ENCODE measurements at regions not wholly inside any gene's neighbourhood (a gene's known extent, or its start where the extent isn't known, plus 50 kb on each side); places are given as distances from the start of the nearest gene placed in this dataset.
"Not testable (repeated sequence)": the region's sequence is repeated elsewhere in the genome, so short reads cannot be mapped to it uniquely, and the experiment has no call there.

GRCh38 chr6:28682956-28683685 is 157.4 kb downstream of the GPX5 start:
- POLR2A ChIA-PET (ENCODE audit: partially characterized antibody); H3K27ac ChIP-seq (ENCODE audit: low read depth, low read length); H3K9me3 Mint-ChIP-seq; H3K4me3 ChIP-seq (ENCODE audit: low read length in 2 of 2); H3K9me3 ChIP-seq (ENCODE audit: control insufficient read depth in 1 of 2, low read length in 2 of 2); H3K36me3 ChIP-seq (ENCODE audit: insufficient read depth, low read length); H3K36me3 Mint-ChIP-seq: not testable (repeated sequence)
- intact Hi-C loops (cut with micrococcal nuclease): loop anchor here (5.0 kb wide), 1 partner anchor 286 kb away; the partner anchor contains the start of gene ZSCAN12
- H3K4me1 ChIP-seq (ENCODE audit: insufficient read depth, low read length): peaks cover 15% of the 10 kb centered on the region
- H3K27me3 Mint-ChIP-seq: peaks cover 36 to 47% of the 10 kb centered on the region in 2 donors
- H3K27me3 ChIP-seq (ENCODE audit: insufficient read depth, low read length): peaks cover 14% of the 10 kb centered on the region
- CTCF ChIA-PET (ENCODE audit: partially characterized antibody): interaction anchor here (2.3 to 3.2 kb wide), 2 partner anchors 11 to 333 kb away, joined by 8 to 27 read pairs; no protein-coding TSS in a partner anchor
- peak overlapping the region in 4 of 7 donors; percentile 37 to 72 (median 49) for H3K27ac Mint-ChIP-seq
- peak in 1 of 5 donors; percentile 26 for DNase-seq
- peak overlapping the region; percentile 49 to 82 (median 72) for H3K4me3 Mint-ChIP-seq
- peaks cover 9 to 21% (median 17%) of the 10 kb centered on the region in 4 donors for H3K4me1 Mint-ChIP-seq

GRCh38 chr6:28683945-28684538 is 158.4 kb downstream of the GPX5 start:
- H3K4me1 ChIP-seq (ENCODE audit: insufficient read depth, low read length): peaks cover 15% of the 10 kb centered on the region
- H3K36me3 Mint-ChIP-seq: no peaks in the 10 kb centered on the region
- peak in 4 of 5 donors; percentile 35 to 52 (median 44) for DNase-seq
- no peaks in the 10 kb centered on the region for H3K9me3 ChIP-seq (ENCODE audit: control insufficient read depth in 1 of 2, low read length in 2 of 2)
- H3K27me3 ChIP-seq (ENCODE audit: insufficient read depth, low read length): peaks cover 16% of the 10 kb centered on the region
- intact Hi-C loops (cut with micrococcal nuclease): loop anchor here (1.0 to 5.0 kb wide), 2 partner anchors 188 to 287 kb away; partner anchors contain the start of gene ZSCAN12
- peaks cover 38 to 49% of the 10 kb centered on the region in 2 donors for H3K27me3 Mint-ChIP-seq
- ChIA-PET POLR2A (ENCODE audit: partially characterized antibody) (no interaction called here), CTCF (ENCODE audit: partially characterized antibody) (interaction anchor here (1.3 to 3.2 kb wide), 5 partner anchors 10 to 336 kb away, joined by 4 to 27 read pairs (median 8); no protein-coding TSS in a partner anchor)
- no peaks in the 10 kb centered on the region for H3K36me3 ChIP-seq (ENCODE audit: insufficient read depth, low read length)
- H3K27ac ChIP-seq (ENCODE audit: low read depth, low read length): no peak overlapping the region
- peak overlapping the region in 5 of 8 donors; percentile 14 to 76 (median 66) for H3K4me3 Mint-ChIP-seq
- peak overlapping the region in 1 of 7 donors; percentile 38 for H3K27ac Mint-ChIP-seq
- no peaks in the 10 kb centered on the region for H3K9me3 Mint-ChIP-seq
- no peak overlapping the region for H3K4me3 ChIP-seq (ENCODE audit: low read length in 2 of 2)
- peaks cover 9 to 21% (median 17%) of the 10 kb centered on the region in 4 donors for H3K4me1 Mint-ChIP-seq

GRCh38 chr6:28685960-28686359 is 160.3 kb downstream of the GPX5 start:
- Histone ChIP-seq H3K27me3 (ENCODE audit: insufficient read depth, low read length) (peaks cover 16% of the 10 kb centered on the region), H3K4me1 (ENCODE audit: insufficient read depth, low read length) (peaks cover 15% of the 10 kb centered on the region)
- H3K4me3 ChIP-seq (ENCODE audit: low read length in 2 of 2); DNase-seq; H3K9me3 ChIP-seq (ENCODE audit: control insufficient read depth in 1 of 2, low read length in 2 of 2); H3K9me3 Mint-ChIP-seq; H3K27ac ChIP-seq (ENCODE audit: low read depth, low read length); H3K36me3 Mint-ChIP-seq; H3K4me3 Mint-ChIP-seq; H3K36me3 ChIP-seq (ENCODE audit: insufficient read depth, low read length); POLR2A ChIA-PET (ENCODE audit: partially characterized antibody); H3K27ac Mint-ChIP-seq: not testable (repeated sequence)
- H3K27me3 Mint-ChIP-seq: peaks cover 44 to 55% of the 10 kb centered on the region in 2 donors
- intact Hi-C loops (cut with micrococcal nuclease): loop anchor here (1.0 to 2.0 kb wide), 4 partner anchors 152 to 331 kb away; no protein-coding TSS in a partner anchor
- CTCF ChIA-PET (ENCODE audit: partially characterized antibody): interaction anchor here (1.1 to 3.2 kb wide), 5 partner anchors 152 to 898 kb away, joined by 3 to 27 read pairs (median 9); no protein-coding TSS in a partner anchor
- H3K4me1 Mint-ChIP-seq: peaks cover 9 to 21% (median 17%) of the 10 kb centered on the region in 4 donors

DNA sequence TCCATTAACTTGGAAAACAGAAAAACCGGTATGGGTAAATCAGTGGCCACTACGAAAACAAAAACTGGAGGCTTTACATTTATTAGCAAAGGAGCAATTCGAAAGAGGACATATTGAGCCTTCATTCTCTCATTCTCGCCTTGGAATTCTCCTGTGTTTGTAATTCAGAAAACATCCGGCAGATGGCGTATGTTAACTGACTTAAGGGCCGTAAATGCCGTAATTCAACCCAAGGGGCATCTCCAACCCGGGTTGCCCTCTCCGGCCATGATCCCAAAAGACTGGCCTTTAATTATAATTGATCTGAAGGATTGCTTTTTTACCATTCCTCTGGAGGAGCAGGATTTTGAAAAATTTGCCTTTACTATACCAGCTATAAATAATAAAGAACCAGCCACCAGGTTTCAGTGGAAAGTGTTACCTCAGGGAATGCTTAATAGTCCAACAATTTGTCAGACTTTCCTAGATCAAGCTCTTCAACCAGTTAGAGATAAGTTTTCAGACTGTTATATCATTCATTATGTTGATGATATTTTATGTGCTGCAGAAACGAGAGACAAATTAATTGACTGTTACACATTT is 160.9 kb downstream of the GPX5 start:
- H3K27ac ChIP-seq (ENCODE audit: low read depth, low read length); H3K9me3 Mint-ChIP-seq; H3K4me3 Mint-ChIP-seq; POLR2A ChIA-PET (ENCODE audit: partially characterized antibody); H3K36me3 Mint-ChIP-seq; H3K36me3 ChIP-seq (ENCODE audit: insufficient read depth, low read length); H3K4me3 ChIP-seq (ENCODE audit: low read length in 2 of 2); H3K9me3 ChIP-seq (ENCODE audit: control insufficient read depth in 1 of 2, low read length in 2 of 2): not testable (repeated sequence)
- Histone ChIP-seq H3K4me1 (ENCODE audit: insufficient read depth, low read length) (peaks cover 15% of the 10 kb centered on the region), H3K27me3 (ENCODE audit: insufficient read depth, low read length) (peaks cover 16% of the 10 kb centered on the region)
- CTCF ChIA-PET (ENCODE audit: partially characterized antibody): interaction anchor here (0.9 to 1.5 kb wide), 7 partner anchors 151 to 904 kb away, joined by 3 to 13 read pairs (median 4); no protein-coding TSS in a partner anchor
- H3K27ac Mint-ChIP-seq: peak overlapping the region in 1 of 7 donors; percentile 38
- peak in 4 of 5 donors; percentile 46 to 65 (median 54) for DNase-seq
- H3K27me3 Mint-ChIP-seq: peaks cover 46 to 59% of the 10 kb centered on the region in 2 donors
- intact Hi-C loops (cut with micrococcal nuclease): loop anchor here (1.0 to 2.0 kb wide), 4 partner anchors 152 to 331 kb away; no protein-coding TSS in a partner anchor
- peaks cover 9 to 21% (median 17%) of the 10 kb centered on the region in 4 donors for H3K4me1 Mint-ChIP-seq

- H3K4me1 ChIP-seq (ENCODE audit: insufficient read depth, low read length); H3K27ac ChIP-seq (ENCODE audit: low read depth, low read length); H3K9me3 ChIP-seq (ENCODE audit: control insufficient read depth in 1 of 2, low read length in 2 of 2); H3K4me3 ChIP-seq (ENCODE audit: low read length in 2 of 2); H3K36me3 Mint-ChIP-seq; H3K4me3 Mint-ChIP-seq; H3K9me3 Mint-ChIP-seq; DNase-seq; H3K27ac Mint-ChIP-seq; H3K36me3 ChIP-seq (ENCODE audit: insufficient read depth, low read length); POLR2A ChIA-PET (ENCODE audit: partially characterized antibody): not testable (repeated sequence)
- CTCF ChIA-PET (ENCODE audit: partially characterized antibody): interaction anchor here (0.9 to 2.7 kb wide), 8 partner anchors 150 to 903 kb away, joined by 3 to 17 read pairs (median 4); no protein-coding TSS in a partner anchor
- H3K27me3 Mint-ChIP-seq: peaks cover 48 to 60% of the 10 kb centered on the region in 2 donors
- H3K27me3 ChIP-seq (ENCODE audit: insufficient read depth, low read length): peaks cover 16% of the 10 kb centered on the region
- H3K4me1 Mint-ChIP-seq: peaks cover 6 to 13% (median 12%) of the 10 kb centered on the region in 4 donors
- intact Hi-C loops (cut with micrococcal nuclease): loop anchor here (2.0 kb wide), 1 partner anchor 253 kb away; no protein-coding TSS in a partner anchor
These were observed 161.8 kb downstream of the GPX5 start for GRCh38 chr6:28687309-28687981.

GRCh38 chr6:28691991-28692390 is 166.3 kb downstream of the GPX5 start:
- H3K9me3 ChIP-seq (ENCODE audit: control insufficient read depth in 1 of 2, low read length in 2 of 2); POLR2A ChIA-PET (ENCODE audit: partially characterized antibody); H3K36me3 ChIP-seq (ENCODE audit: insufficient read depth, low read length); H3K27ac Mint-ChIP-seq; H3K36me3 Mint-ChIP-seq; intact Hi-C loops (cut with micrococcal nuclease); H3K4me3 ChIP-seq (ENCODE audit: low read length in 2 of 2); H3K4me1 ChIP-seq (ENCODE audit: insufficient read depth, low read length); H3K4me3 Mint-ChIP-seq; H3K27ac ChIP-seq (ENCODE audit: low read depth, low read length); DNase-seq; CTCF ChIA-PET (ENCODE audit: partially characterized antibody): not testable (repeated sequence)
- Mint-ChIP-seq H3K27me3 (peaks cover 74 to 83% of the 10 kb centered on the region in 2 donors), H3K4me1 (peaks cover 7 to 24% (median 9%) of the 10 kb centered on the region in 4 donors), H3K9me3 (peaks cover 0 to 14% (median 4%) of the 10 kb centered on the region in 8 donors)
- peaks cover 26% of the 10 kb centered on the region for H3K27me3 ChIP-seq (ENCODE audit: insufficient read depth, low read length)

Measured in CD4-positive, alpha-beta memory T cell (primary cell).